HCT116 (cell line): ENCODE measurements at regions not wholly inside any gene's neighbourhood (a gene's known extent, or its start where the extent isn't known, plus 50 kb on each side); places are given as distances from the start of the nearest gene placed in this dataset.

ENCODE experiments used
- ATAC-seq: fragments of 200-7000 bp; cut with Tn5 transposase; 2 replicates; pipeline ENCODE4 v1.9.1; 2020; ENCODE audit warnings: mild to moderate bottlenecking, moderate library complexity
- BruUV-seq: library from RNA; stranded (reverse); fragments of 400-500 nt; replicated peaks from 2 replicates; lab custom pipeline; 2021; lab: Mats Ljungman, UMichigan
- CTCF ChIA-PET: fragments of 300-600 bp; sonication (Branson Sonifier 250); formaldehyde crosslinking; loops from one replicate; lab custom pipeline; 2021; ENCODE audit warnings: antibody characterized with exemption; lab: Charles Lee
- POLR2A ChIA-PET: fragments of 300-600, 350-600 bp; sonication (Branson Sonifier 250); formaldehyde crosslinking; loops from one replicate; lab custom pipeline; 2021; ENCODE audit warnings: antibody characterized with exemption; lab: Charles Lee
- RAD21 ChIA-PET, 2 experiments: fragments of 300-600 bp; sonication (Branson Sonifier 250); formaldehyde crosslinking; loops; one replicate each; lab custom pipeline; 2023; ENCODE audit warnings: low total read pairs in 2 of 2; ENCODE audit not compliant: uncharacterized antibody in 2 of 2, unreplicated experiment in 2 of 2, low non-redundant PET in 1 of 2; lab: Charles Lee
- DNase-seq: peaks from one replicate; pipeline ENCODE4 v3.0.0-alpha.2; 2010; ENCODE audit warnings: low read depth, low spot score
- H2AFZ ChIP-seq: fragments of 200-600 bp; shearing (Covaris generic), sonication (generic); 2 replicates; pipeline ENCODE4 v1.6.1; 2017; ENCODE audit warnings: low read depth, mixed run types, mixed read lengths, antibody characterized with exemption, low read length; ENCODE audit not compliant: poor library complexity, severe bottlenecking
- H3K27ac ChIP-seq: 2 replicates; pipeline ENCODE4 v1.5.1; 2012; ENCODE audit warnings: low read depth, low read length
- H3K27me3 ChIP-seq: fragments of 200-600 bp; sonication (generic); 2 replicates; pipeline ENCODE4 v1.6.1; 2016; ENCODE audit warnings: mixed run types, low read length, mixed read lengths; ENCODE audit not compliant: insufficient read depth
- H3K36me3 ChIP-seq, 2 experiments: fragments of 200-500 bp in 1 of 2; fragments of 200-600 bp in 1 of 2; sonication (Bioruptor generic) in 1 of 2; sonication (generic) in 1 of 2; 2 replicates each; pipeline versions ENCODE4 v1.5.1 to v1.6.1; 2014 to 2016; ENCODE audit warnings: low read length in 2 of 2, inconsistent platforms in 1 of 2, mixed read lengths in 1 of 2, mixed run types in 1 of 2; ENCODE audit not compliant: insufficient read depth in 2 of 2, control insufficient read depth in 1 of 2
- H3K4me1 ChIP-seq, 2 experiments: fragments of 200-600 bp in 1 of 2; sonication (generic) in 1 of 2; 2 replicates each; pipeline versions ENCODE4 v1.5.1 to v1.6.1; 2012 to 2017; ENCODE audit warnings: low read length in 2 of 2, inconsistent platforms in 1 of 2, mild to moderate bottlenecking in 1 of 2, mixed read lengths in 1 of 2, mixed run types in 1 of 2, moderate library complexity in 1 of 2; ENCODE audit not compliant: insufficient read depth in 2 of 2, control insufficient read depth in 1 of 2
- H3K4me2 ChIP-seq: fragments of 200-600 bp; sonication (generic); 2 replicates; pipeline ENCODE4 v1.6.1; 2017; ENCODE audit warnings: mixed run types, low read length, mixed read lengths
- H3K4me3 ChIP-seq, 2 experiments: fragments of 200-600 bp in 1 of 2; sonication (generic) in 1 of 2; replicated peaks in 1 of 2; 2 replicates each; pipeline ENCODE4 v1.5.1; 2011 to 2016; ENCODE audit warnings: low read length in 2 of 2, control low read depth in 1 of 2, low read depth in 1 of 2, mild to moderate bottlenecking in 1 of 2, mixed read lengths in 1 of 2, mixed run types in 1 of 2
- H3K79me2 ChIP-seq: fragments of 200-600 bp; sonication (generic); 2 replicates; pipeline ENCODE4 v1.6.1; 2017; ENCODE audit warnings: mild to moderate bottlenecking, mixed run types, low read length, moderate library complexity, mixed read lengths; ENCODE audit not compliant: insufficient read depth
- H3K9ac ChIP-seq: fragments of 200-600 bp; sonication (generic); 2 replicates; pipeline ENCODE4 v1.6.1; 2016; ENCODE audit warnings: low read length, mixed read lengths
- H3K9me2 ChIP-seq: fragments of 200-600 bp; sonication (generic), shearing (Covaris generic); 2 replicates; pipeline ENCODE4 v1.6.1; 2017; ENCODE audit warnings: mixed run types, mild to moderate bottlenecking, moderate library complexity; ENCODE audit not compliant: insufficient read depth
- H3K9me3 ChIP-seq, 2 experiments: fragments of 200-500 bp in 1 of 2; fragments of 200-600 bp in 1 of 2; sonication (Bioruptor generic) in 1 of 2; sonication (generic) in 1 of 2; 2 replicates each; pipeline ENCODE4 v1.6.1; 2014 to 2017; ENCODE audit warnings: low read length in 2 of 2, mixed read lengths in 2 of 2, inconsistent platforms in 1 of 2, low read depth in 1 of 2, mild to moderate bottlenecking in 1 of 2, mixed run types in 1 of 2, moderate library complexity in 1 of 2; ENCODE audit not compliant: control insufficient read depth in 1 of 2, insufficient read depth in 1 of 2
- H4K20me1 ChIP-seq: fragments of 200-600 bp; sonication (generic), shearing (Covaris generic); 2 replicates; pipeline ENCODE4 v1.6.1; 2017; ENCODE audit warnings: mixed run types, mild to moderate bottlenecking, moderate library complexity; ENCODE audit not compliant: insufficient read depth
- ATF3 ChIP-seq: IDR thresholded peaks from 2 replicates; pipeline ENCODE4 v1.6.1; 2012
- CEBPB ChIP-seq: IDR thresholded peaks from 2 replicates; pipeline ENCODE4 v1.6.1; 2012; ENCODE audit warnings: low read depth
- CTCF ChIP-seq, 3 experiments: fragments of 200-600 bp in 1 of 3; sonication (generic) in 1 of 3; IDR thresholded peaks in 2 of 3; conservative IDR thresholded peaks in 1 of 3; 2 replicates each; pipeline ENCODE4 v1.5.1; 2012 to 2017; ENCODE audit warnings: low read depth in 2 of 3, low read length in 2 of 3, antibody characterized with exemption in 1 of 3, borderline replicate concordance in 1 of 3, control low read depth in 1 of 3, mild to moderate bottlenecking in 1 of 3, mixed read lengths in 1 of 3, mixed run types in 1 of 3, moderate library complexity in 1 of 3; ENCODE audit not compliant: insufficient read depth in 1 of 3
- EGR1 ChIP-seq: IDR thresholded peaks from 2 replicates; pipeline ENCODE4 v1.6.1; 2012; ENCODE audit warnings: low read depth
- EZH2 ChIP-seq: fragments of 200-600 bp; sonication (generic); IDR thresholded peaks from 2 replicates; pipeline ENCODE4 v1.6.1; 2017; ENCODE audit warnings: antibody characterized with exemption, mixed run types
- EZH2phosphoT487 ChIP-seq: fragments of 200-600 bp; IDR thresholded peaks from 2 replicates; pipeline ENCODE4 v1.6.1; 2018; ENCODE audit warnings: antibody characterized with exemption, borderline replicate concordance
- FOSL1 ChIP-seq: IDR thresholded peaks from 2 replicates; pipeline ENCODE4 v1.6.1; 2012; ENCODE audit warnings: low read depth
- JUND ChIP-seq: IDR thresholded peaks from 2 replicates; pipeline ENCODE4 v1.6.1; 2012
- POLR2A ChIP-seq: IDR thresholded peaks from 2 replicates; pipeline ENCODE4 v1.7.0; 2011; ENCODE audit warnings: borderline replicate concordance; ENCODE audit not compliant: insufficient read depth, insufficient read length; ENCODE audit errors: extremely low read depth
- RAD21 ChIP-seq: IDR thresholded peaks from 2 replicates; pipeline ENCODE4 v1.6.1; 2012; ENCODE audit warnings: low read depth, mild to moderate bottlenecking
- REST ChIP-seq: IDR thresholded peaks from 2 replicates; pipeline ENCODE4 v1.6.1; 2012; ENCODE audit warnings: low read depth
- SIN3A ChIP-seq: IDR thresholded peaks from 2 replicates; pipeline ENCODE4 v1.6.1; 2012; ENCODE audit warnings: low read depth
- ZBTB33 ChIP-seq: IDR thresholded peaks from 2 replicates; pipeline ENCODE4 v1.6.1; 2011; ENCODE audit warnings: mild to moderate bottlenecking, low read length, moderate library complexity; ENCODE audit not compliant: insufficient replicate concordance; ENCODE audit errors: extremely low read depth
- ZFX ChIP-seq: fragments of 450-650 bp; IDR thresholded peaks from 2 replicates; pipeline ENCODE4 v1.6.1; 2017
- ZNF274 ChIP-seq: fragments of 200-500 bp; sonication (Bioruptor generic); IDR thresholded peaks from 2 replicates; pipeline ENCODE4 v1.6.1; 2014; ENCODE audit warnings: mild to moderate bottlenecking, low read depth, low read length, inconsistent platforms
- intact Hi-C: fragments of 100-400 bp; cut with micrococcal nuclease; formaldehyde crosslinking; loops from 2 replicates; pipeline ENCODE4 v1.10.0; 2022

DNA sequence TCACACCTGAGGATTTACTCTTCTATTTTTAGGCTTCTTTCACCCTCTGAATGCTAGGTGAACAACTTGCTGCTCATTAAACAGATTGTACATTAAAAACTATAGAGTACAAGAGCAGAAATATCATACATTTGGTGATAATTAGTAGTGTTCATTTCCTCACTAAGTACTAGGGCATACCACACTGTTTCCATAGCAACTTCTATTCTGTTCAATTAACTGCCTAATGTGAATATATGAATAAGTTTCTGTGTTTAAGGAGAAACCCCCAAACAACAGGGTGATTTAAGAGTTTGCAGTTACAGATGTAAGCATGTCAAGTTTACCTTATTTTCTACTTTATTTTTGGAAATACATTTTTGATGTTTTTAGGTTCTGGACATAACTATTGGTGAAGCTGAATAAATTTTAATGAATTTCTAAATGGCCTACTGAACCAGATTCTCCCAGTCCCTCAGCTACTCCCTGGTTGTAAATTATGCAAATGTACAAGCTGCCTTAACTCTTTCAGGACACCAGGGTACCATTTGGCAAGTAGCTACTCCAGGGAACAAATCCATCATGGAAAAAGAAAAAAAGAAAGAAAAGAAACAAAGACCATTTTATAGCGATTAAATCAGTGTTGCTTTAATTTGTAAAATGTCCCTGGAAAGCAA is 199.8 kb upstream of the NAV3 start:
- POLR2A ChIA-PET, result no interaction called here
- no TSS peak for BruUV-seq
- no peaks in the 10 kb centered on the region for H3K9me3 ChIP-seq
- no peak overlapping the region for H3K4me3 ChIP-seq
- no peaks in the 10 kb centered on the region for H3K27me3 ChIP-seq
- no peak overlapping the region for H3K9ac ChIP-seq
- no peaks in the 10 kb centered on the region for H4K20me1 ChIP-seq
- no peaks in the 10 kb centered on the region for H3K36me3 ChIP-seq
- H3K4me2 ChIP-seq, result no peak overlapping the region
- DNase-seq (no peak), ATAC-seq (no peak)
- intact Hi-C loops, result no loop called here
- no peaks in the 10 kb centered on the region for H3K4me1 ChIP-seq
- H3K79me2 ChIP-seq, result no peaks in the 10 kb centered on the region
- CTCF ChIA-PET, result no interaction called here
- no peak overlapping the region for H2AFZ ChIP-seq
- TF ChIP-seq POLR2A (no peak), EZH2 (no peak), RAD21 (no peak), CTCF (IDR thresholded peaks at IDR 0.05 in 2 of 3, conservative IDR thresholded peaks at IDR 0.05 in 1 of 3; ENCODE audit: borderline replicate concordance in 1 of 3, insufficient read depth in 1 of 3, low read depth in 2 of 3, low read length in 2 of 3) (no peak), EGR1 (no peak), SIN3A (no peak), ATF3 (no peak), EZH2phosphoT487 (no peak), ZNF274 (no peak), ZFX (no peak), REST (no peak), JUND (no peak), FOSL1 (no peak), CEBPB (no peak), ZBTB33 (no peak)
- no peak overlapping the region for H3K27ac ChIP-seq
- H3K9me2 ChIP-seq, result no peaks in the 10 kb centered on the region
- RAD21 ChIA-PET, result no interaction called here
